AG10803 (cell line): ENCODE measurements at regions not wholly inside any gene's neighbourhood (a gene's known extent, or its start where the extent isn't known, plus 50 kb on each side); places are given as distances from the start of the nearest gene placed in this dataset.
"Not testable (repeated sequence)": the region's sequence is repeated elsewhere in the genome, so short reads cannot be mapped to it uniquely, and the experiment has no call there.

ENCODE experiments used
- DNase-seq: peaks from one replicate; pipeline ENCODE4 v3.0.0; 2010; ENCODE audit warnings: low read depth
- H3K4me3 ChIP-seq: 2 replicates; pipeline ENCODE4 v1.5.1; 2011; ENCODE audit warnings: mild to moderate bottlenecking, low read length, control low read depth
- TF ChIP-seq, protein P1 (sequence below): conservative IDR thresholded peaks from 2 replicates; pipeline ENCODE4 v1.5.1; 2011; ENCODE audit warnings: mild to moderate bottlenecking, low read length, control low read depth, inconsistent platforms

GRCh38 chr9:38518826-38519225 lies 94.6 kb upstream of the IGFBPL1 start:
- no peak for DNase-seq
- TF ChIP-seq, protein P1, sequence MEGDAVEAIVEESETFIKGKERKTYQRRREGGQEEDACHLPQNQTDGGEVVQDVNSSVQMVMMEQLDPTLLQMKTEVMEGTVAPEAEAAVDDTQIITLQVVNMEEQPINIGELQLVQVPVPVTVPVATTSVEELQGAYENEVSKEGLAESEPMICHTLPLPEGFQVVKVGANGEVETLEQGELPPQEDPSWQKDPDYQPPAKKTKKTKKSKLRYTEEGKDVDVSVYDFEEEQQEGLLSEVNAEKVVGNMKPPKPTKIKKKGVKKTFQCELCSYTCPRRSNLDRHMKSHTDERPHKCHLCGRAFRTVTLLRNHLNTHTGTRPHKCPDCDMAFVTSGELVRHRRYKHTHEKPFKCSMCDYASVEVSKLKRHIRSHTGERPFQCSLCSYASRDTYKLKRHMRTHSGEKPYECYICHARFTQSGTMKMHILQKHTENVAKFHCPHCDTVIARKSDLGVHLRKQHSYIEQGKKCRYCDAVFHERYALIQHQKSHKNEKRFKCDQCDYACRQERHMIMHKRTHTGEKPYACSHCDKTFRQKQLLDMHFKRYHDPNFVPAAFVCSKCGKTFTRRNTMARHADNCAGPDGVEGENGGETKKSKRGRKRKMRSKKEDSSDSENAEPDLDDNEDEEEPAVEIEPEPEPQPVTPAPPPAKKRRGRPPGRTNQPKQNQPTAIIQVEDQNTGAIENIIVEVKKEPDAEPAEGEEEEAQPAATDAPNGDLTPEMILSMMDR, result no peak

GRCh38 chr9:38516273-38516672 lies 92.0 kb upstream of the IGFBPL1 start:
- DNase-seq, result peak; percentile 53

More at GRCh38 chr9:38518826-38519225, 94.6 kb upstream of the IGFBPL1 start:
- no peak overlapping the region for H3K4me3 ChIP-seq

DNA sequence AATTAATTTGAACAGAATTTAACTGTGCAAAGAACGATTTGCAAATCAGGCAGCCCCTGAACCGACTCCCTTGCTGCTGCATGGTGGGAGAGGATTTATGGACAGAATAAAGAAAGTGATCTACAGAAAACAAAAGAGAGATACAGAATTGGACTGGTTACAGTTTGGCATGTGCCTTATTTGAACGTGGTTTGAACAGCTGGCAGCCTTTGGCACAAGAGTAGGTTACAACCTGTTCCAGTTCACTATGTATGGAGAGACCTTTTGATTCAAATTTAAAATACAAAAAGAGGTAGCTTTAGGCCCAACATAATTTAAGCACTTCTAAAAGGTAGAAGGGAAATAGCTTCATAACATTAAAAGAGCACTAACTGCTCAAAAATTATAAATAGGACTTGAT lies 90.8 kb upstream of the IGFBPL1 start:
- DNase-seq, H3K4me3 ChIP-seq: not testable (repeated sequence)

More at GRCh38 chr9:38516273-38516672, 92.0 kb upstream of the IGFBPL1 start:
- not testable (repeated sequence) for H3K4me3 ChIP-seq

DNA sequence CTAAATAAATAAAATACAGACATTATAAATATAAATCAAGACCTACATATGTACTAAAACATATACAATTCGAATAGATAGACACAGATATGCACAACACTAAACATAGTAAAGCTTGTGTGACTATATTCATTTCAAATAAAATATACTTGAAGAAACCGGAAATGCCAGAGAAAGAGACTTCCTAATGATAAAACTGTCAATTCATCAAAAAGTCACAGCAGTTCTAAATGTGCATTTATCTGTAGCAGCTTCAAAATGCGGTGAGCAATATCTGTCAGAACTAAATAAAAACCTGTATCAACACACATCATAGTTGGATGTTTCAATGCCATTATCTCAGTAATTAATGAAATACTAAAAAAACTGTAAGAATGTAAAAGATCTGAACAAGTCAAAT lies 86.1 kb upstream of the IGFBPL1 start:
- not testable (repeated sequence) for DNase-seq, H3K4me3 ChIP-seq

DNA sequence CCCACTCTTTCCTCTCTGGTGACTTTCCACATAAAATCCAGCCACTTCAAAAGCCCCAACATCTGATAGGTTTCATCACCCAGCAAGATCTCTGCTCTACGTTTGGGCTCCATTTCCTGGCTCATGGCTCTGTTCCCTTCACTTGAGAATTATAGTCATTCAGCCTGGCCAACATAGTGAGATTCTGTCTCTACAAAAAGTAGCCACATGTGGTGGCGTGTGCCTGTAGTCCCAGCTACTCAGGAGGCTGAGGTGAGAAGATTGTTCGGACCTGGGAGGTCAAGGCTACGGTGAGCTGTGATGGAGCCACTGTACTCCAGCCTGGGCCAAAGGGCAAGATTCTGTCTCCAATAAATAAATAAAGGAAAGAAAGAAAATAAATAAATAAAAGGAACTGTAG lies 83.3 kb upstream of the IGFBPL1 start:
- TF ChIP-seq, protein P1, result no peak
- no peak for DNase-seq
- H3K4me3 ChIP-seq, result no peak overlapping the region

DNA sequence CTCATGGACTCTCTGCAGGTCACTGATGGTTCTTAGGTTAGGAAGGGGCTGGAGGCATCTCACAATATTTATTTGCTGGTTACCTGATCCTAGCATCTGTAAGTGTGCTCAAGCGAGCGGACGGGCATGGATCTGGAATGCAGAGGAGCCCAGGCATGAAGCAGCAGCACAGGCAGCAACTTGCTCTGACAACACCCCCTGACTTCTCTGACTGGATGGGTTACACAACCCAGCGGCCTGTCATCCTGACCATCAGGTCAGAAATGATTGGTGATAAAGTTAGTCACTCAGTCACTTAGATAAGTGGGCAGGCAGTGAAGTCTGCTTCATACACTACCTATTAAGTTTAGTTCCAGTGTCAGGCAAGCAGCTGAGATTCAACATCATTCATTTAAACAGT lies 75.9 kb upstream of the IGFBPL1 start:
- H3K4me3 ChIP-seq, result not testable (repeated sequence)
- peak; percentile 3 for DNase-seq

- H3K4me3 ChIP-seq, result not testable (repeated sequence)
- DNase-seq, result peak; percentile 31
Measured at GRCh38 chr9:38498551-38498950, 74.3 kb upstream of the IGFBPL1 start.

GRCh38 chr9:38489057-38489456 lies 64.8 kb upstream of the IGFBPL1 start:
- H3K4me3 ChIP-seq, result no peak overlapping the region
- TF ChIP-seq, protein P1, result no peak
- no peak for DNase-seq

DNA sequence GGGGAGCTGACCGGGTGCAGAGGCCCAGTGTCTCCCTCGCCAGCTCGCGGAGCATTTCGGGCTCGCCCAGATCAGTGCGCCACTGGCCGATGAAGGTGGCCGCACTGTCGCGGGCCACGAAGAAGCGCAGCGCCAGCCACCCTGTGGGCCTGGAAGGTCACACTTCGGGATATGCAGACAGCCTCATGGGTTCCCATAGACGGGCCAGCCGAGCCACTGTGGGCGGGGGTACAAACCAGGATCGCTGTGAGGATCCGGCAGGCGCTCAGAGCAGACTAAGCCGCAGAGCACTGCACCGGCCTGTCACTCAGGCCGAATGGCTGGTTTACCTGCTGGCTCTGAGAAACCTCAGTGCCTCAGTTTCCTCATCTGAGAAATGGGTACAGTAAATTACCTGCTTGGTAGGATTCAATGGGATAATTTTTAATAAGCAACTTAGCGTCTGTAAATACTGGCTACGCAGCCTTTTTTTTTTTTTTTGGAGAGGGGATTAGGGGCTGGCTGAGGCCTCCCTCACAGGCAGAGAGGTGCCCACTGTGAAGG lies 64.0 kb upstream of the IGFBPL1 start:
- no peak overlapping the region for H3K4me3 ChIP-seq
- TF ChIP-seq, protein P1, result no peak
- DNase-seq, result no peak

- H3K4me3 ChIP-seq, DNase-seq: not testable (repeated sequence)
Measured at GRCh38 chr9:38487418-38488155, 63.3 kb upstream of the IGFBPL1 start.
